Activated B cell treated with CpG ODN at 0.5 μM for 24 hours (primary cell): ENCODE measurements at regions not wholly inside any gene's neighbourhood (a gene's known extent, or its start where the extent isn't known, plus 50 kb on each side); places are given as distances from the start of the nearest gene placed in this dataset.

Experiments
- ATAC-seq: fragments of 200-7000 bp; cut with Tn5 transposase; one replicate; pipeline ENCODE4 v1.10.0; 2021; ENCODE audit warnings: low read depth, mild to moderate bottlenecking, moderate library complexity
- CTCF ChIA-PET: fragments of 350-600 bp; sonication (Branson Sonifier 250); formaldehyde crosslinking; loops from one replicate; lab custom pipeline; 2021; ENCODE audit warnings: antibody characterized with exemption; lab: Charles Lee
- POLR2A ChIA-PET: fragments of 350-600 bp; sonication (Branson Sonifier 250); formaldehyde crosslinking; loops from one replicate; lab custom pipeline; 2021; ENCODE audit warnings: antibody characterized with exemption; lab: Charles Lee
- DNase-seq: peaks from one replicate; pipeline ENCODE4 v3.0.0; 2022
- H3K27ac Mint-ChIP-seq: one replicate; pipeline ENCODE4 v1.8.0; 2020; ENCODE audit warnings: mixed read lengths
- H3K27me3 Mint-ChIP-seq: one replicate; pipeline ENCODE4 v1.8.0; 2021; ENCODE audit warnings: mixed read lengths
- H3K36me3 Mint-ChIP-seq: one replicate; pipeline ENCODE4 v1.8.0; 2021; ENCODE audit warnings: low read depth, mixed read lengths
- H3K4me1 Mint-ChIP-seq: one replicate; pipeline ENCODE4 v1.8.0; 2021; ENCODE audit warnings: mixed read lengths
- H3K4me3 Mint-ChIP-seq: one replicate; pipeline ENCODE4 v1.8.0; 2020; ENCODE audit warnings: mild to moderate bottlenecking, mixed read lengths
- H3K9me3 Mint-ChIP-seq: one replicate; pipeline ENCODE4 v1.8.0; 2020; ENCODE audit warnings: mixed read lengths
- intact Hi-C: fragments of 100-400 bp; cut with micrococcal nuclease; formaldehyde crosslinking; loops from one replicate; pipeline ENCODE4 v1.15.1; 2024
- TF ChIP-seq, protein P1 (sequence below): fragments of 200-600 bp; IDR thresholded peaks from one replicate; pipeline ENCODE4 v1.8.0; 2022; ENCODE audit warnings: antibody characterized with exemption, mild to moderate bottlenecking

DNA sequence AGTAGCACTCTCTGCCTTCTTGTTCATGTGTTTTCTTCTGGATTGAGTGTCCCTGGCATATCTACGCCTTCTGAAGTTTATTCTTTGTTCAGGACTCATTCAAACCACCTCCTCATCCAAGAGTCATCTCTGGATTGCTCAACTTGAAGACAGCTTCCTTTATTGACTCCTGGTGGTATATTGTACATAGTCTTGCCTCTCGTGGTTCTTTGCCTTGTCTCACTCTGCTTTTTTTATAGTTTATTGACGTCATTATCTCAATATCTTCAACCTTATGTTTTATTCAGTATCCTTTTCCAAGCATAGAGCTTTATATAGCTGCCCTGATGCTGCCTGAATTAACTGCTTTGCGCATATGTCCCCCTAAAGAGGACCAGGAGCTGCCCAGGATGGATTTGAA, 161.7 kb downstream of the INSIG2 start:
- Mint-ChIP-seq H3K4me1 (no peaks in the 10 kb centered on the region), H3K36me3 (no peaks in the 10 kb centered on the region), H3K27me3 (peaks cover 14% of the 10 kb centered on the region), H3K4me3 (no peak overlapping the region), H3K9me3 (no peaks in the 10 kb centered on the region), H3K27ac (no peak overlapping the region)
- CTCF ChIA-PET = no interaction called here
- DNase-seq = no peak
- intact Hi-C loops = no loop called here
- POLR2A ChIA-PET = no interaction called here
- ATAC-seq = no peak
- TF ChIP-seq, protein P1, sequence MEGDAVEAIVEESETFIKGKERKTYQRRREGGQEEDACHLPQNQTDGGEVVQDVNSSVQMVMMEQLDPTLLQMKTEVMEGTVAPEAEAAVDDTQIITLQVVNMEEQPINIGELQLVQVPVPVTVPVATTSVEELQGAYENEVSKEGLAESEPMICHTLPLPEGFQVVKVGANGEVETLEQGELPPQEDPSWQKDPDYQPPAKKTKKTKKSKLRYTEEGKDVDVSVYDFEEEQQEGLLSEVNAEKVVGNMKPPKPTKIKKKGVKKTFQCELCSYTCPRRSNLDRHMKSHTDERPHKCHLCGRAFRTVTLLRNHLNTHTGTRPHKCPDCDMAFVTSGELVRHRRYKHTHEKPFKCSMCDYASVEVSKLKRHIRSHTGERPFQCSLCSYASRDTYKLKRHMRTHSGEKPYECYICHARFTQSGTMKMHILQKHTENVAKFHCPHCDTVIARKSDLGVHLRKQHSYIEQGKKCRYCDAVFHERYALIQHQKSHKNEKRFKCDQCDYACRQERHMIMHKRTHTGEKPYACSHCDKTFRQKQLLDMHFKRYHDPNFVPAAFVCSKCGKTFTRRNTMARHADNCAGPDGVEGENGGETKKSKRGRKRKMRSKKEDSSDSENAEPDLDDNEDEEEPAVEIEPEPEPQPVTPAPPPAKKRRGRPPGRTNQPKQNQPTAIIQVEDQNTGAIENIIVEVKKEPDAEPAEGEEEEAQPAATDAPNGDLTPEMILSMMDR = no peak

DNA sequence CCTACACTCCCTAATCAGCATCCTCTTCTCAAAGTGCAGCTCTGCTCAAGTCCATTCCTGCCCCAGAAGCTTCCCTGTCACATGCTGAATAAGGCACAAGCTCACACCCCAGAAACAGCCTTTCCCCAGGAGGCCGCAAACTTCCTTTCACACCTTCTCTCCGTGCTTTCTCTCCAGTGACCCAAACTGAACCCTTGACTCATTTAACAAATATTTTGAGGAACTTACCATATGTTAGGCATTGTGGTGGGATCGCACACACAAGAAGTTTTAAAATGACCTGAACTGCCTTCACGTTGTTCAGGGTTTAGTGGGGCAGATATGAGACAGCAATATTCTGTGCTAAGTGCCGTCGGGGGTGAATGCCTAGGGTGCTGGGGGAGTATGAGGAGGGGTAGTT, 161.3 kb downstream of the INSIG2 start:
- ATAC-seq (no peak), DNase-seq (no peak)
- TF ChIP-seq, protein P1 = no peak
- Mint-ChIP-seq H3K9me3 (no peaks in the 10 kb centered on the region), H3K36me3 (no peaks in the 10 kb centered on the region), H3K4me1 (no peaks in the 10 kb centered on the region), H3K27ac (no peak overlapping the region), H3K4me3 (no peak overlapping the region), H3K27me3 (peaks cover 15% of the 10 kb centered on the region)
- ChIA-PET CTCF (no interaction called here), POLR2A (no interaction called here)
- intact Hi-C loops = no loop called here

DNA sequence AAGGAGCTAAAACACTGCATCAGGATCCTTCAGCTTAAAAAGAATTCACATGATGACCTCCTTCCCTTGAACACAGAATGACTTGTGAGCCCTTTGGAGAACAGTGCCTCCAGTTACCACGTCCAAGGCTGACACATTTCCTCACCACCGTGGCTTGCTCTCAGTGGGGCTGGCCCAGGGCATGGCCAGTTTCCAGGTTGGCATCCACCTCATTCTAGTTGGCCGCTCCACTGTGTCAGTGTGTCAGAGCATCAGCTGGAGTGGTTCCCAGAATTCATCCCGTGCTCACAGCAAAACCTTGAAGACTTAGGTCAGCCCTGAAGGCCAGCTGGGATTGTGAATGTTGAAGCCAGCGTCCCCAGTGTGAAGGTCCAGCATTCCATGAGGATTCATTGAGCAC, 158.5 kb downstream of the INSIG2 start:
- Mint-ChIP-seq H3K4me1 (no peaks in the 10 kb centered on the region), H3K9me3 (no peaks in the 10 kb centered on the region), H3K4me3 (no peak overlapping the region), H3K36me3 (no peaks in the 10 kb centered on the region), H3K27ac (no peak overlapping the region), H3K27me3 (peaks cover 30% of the 10 kb centered on the region)
- TF ChIP-seq, protein P1 = no peak
- ChIA-PET CTCF (no interaction called here), POLR2A (no interaction called here)
- intact Hi-C loops = no loop called here
- ATAC-seq (no peak), DNase-seq (no peak)

DNA sequence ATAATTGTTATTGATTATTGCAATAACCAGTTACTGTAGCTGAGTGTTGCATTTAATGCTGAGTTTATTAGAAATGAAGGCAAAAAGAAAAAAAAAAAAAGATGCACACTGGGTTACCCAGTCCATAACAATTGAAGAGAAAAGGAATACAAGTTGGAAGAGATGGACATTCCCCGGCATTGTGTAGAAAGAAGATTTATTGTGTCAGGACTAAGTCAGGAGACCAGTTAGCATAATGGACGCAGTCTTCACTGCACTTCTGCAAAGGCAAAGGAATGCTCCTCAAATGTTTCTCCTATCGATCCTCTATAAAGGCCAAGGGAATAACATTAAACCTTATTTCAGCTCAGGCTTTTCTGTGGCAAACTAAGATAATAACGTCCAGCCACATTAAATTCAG, 157.8 kb downstream of the INSIG2 start:
- TF ChIP-seq, protein P1 = no peak
- Mint-ChIP-seq H3K4me1 (no peaks in the 10 kb centered on the region), H3K36me3 (no peaks in the 10 kb centered on the region), H3K27me3 (peaks cover 33% of the 10 kb centered on the region), H3K4me3 (no peak overlapping the region), H3K9me3 (no peaks in the 10 kb centered on the region), H3K27ac (no peak overlapping the region)
- CTCF ChIA-PET = no interaction called here
- intact Hi-C loops = no loop called here
- no peak for DNase-seq
- POLR2A ChIA-PET = no interaction called here
- ATAC-seq = no peak

DNA sequence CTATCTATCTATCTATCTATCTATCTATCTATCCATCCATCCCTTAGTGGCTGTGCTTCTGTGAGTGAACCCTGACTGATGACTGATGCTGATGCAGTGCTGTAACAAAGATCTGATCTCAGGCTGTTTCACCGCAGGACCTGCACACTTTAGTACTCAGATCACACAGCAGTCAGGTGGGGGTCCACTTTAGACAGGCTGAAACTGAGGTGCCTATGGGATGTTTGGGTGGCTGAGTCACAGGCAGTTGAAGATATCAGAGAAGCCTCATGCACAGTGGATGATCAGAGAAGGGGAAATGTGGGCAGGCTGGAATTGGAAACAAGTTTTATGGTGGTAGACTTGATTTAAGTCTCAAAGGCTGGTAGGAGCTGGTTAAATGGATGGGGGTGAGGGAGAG, 156.4 kb downstream of the INSIG2 start:
- ATAC-seq (no peak), DNase-seq (no peak)
- TF ChIP-seq, protein P1 = no peak
- Mint-ChIP-seq H3K4me3 (no peak overlapping the region), H3K9me3 (no peaks in the 10 kb centered on the region), H3K36me3 (no peaks in the 10 kb centered on the region), H3K27ac (no peak overlapping the region), H3K27me3 (peaks cover 30% of the 10 kb centered on the region), H3K4me1 (no peaks in the 10 kb centered on the region)
- POLR2A ChIA-PET = no interaction called here
- intact Hi-C loops = no loop called here
- CTCF ChIA-PET = no interaction called here
